22Rv1 (cell line): ENCODE measurements at regions not wholly inside any gene's neighbourhood (a gene's known extent, or its start where the extent isn't known, plus 50 kb on each side); places are given as distances from the start of the nearest gene placed in this dataset.
"Not testable (repeated sequence)": the region's sequence is repeated elsewhere in the genome, so short reads cannot be mapped to it uniquely, and the experiment has no call there.

Experiments
- H3K27ac ChIP-seq: fragments of 450-650 bp; 2 replicates; pipeline ENCODE4 v1.5.1; 2017
- ZFX ChIP-seq: fragments of 450-650 bp; IDR thresholded peaks from 2 replicates; pipeline ENCODE4 v1.6.1; 2017; ENCODE audit warnings: antibody characterized with exemption, borderline replicate concordance
- TF ChIP-seq, protein P1 (sequence below): fragments of 450-650 bp; IDR thresholded peaks from 2 replicates; pipeline ENCODE4 v1.5.1; 2017; ENCODE audit warnings: mild to moderate bottlenecking

DNA sequence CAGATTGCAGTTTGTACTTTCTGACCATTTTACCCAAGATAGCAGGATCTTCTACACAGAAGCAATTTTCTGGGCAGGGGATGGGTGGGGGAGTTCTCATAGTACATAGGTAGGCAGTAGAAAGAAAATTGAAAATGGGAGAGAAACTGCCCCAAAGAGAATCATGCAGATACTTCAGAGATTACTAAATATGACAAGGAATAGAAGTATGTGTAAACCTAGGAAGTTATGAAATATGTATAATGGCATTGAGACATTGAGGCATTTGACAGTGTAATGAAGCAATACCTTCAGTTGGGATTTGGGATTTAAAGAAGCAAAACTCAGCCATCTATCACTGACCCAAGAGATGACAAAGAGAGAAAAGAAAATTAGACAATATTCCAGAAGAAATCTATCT, 233.0 kb downstream of the PTN start:
- no peak overlapping the region for H3K27ac ChIP-seq
- TF ChIP-seq, protein P1, sequence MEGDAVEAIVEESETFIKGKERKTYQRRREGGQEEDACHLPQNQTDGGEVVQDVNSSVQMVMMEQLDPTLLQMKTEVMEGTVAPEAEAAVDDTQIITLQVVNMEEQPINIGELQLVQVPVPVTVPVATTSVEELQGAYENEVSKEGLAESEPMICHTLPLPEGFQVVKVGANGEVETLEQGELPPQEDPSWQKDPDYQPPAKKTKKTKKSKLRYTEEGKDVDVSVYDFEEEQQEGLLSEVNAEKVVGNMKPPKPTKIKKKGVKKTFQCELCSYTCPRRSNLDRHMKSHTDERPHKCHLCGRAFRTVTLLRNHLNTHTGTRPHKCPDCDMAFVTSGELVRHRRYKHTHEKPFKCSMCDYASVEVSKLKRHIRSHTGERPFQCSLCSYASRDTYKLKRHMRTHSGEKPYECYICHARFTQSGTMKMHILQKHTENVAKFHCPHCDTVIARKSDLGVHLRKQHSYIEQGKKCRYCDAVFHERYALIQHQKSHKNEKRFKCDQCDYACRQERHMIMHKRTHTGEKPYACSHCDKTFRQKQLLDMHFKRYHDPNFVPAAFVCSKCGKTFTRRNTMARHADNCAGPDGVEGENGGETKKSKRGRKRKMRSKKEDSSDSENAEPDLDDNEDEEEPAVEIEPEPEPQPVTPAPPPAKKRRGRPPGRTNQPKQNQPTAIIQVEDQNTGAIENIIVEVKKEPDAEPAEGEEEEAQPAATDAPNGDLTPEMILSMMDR, result no peak
- no peak for TF ChIP-seq ZFX

DNA sequence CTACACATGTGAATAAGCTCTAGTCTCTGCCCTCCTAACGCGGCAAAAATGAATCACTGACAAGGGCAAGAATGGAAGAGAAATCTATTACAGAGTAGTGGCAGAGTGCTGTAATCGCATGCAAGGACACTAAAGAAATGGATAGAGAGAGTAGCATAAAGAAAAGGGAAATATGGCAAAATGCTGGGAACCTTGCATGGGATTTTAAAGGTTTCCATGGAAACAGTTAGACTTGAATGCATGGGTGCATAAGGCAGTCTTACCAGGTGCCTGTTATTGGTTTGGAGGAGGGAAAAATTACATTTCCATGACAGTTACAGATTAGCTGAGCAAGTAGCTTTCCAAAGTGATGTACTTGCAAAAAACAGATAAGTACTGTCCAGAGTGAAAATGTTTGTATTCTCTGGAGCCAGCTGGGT, 233.4 kb downstream of the PTN start:
- TF ChIP-seq ZFX, result no peak
- TF ChIP-seq, protein P1, result no peak
- no peak overlapping the region for H3K27ac ChIP-seq

DNA sequence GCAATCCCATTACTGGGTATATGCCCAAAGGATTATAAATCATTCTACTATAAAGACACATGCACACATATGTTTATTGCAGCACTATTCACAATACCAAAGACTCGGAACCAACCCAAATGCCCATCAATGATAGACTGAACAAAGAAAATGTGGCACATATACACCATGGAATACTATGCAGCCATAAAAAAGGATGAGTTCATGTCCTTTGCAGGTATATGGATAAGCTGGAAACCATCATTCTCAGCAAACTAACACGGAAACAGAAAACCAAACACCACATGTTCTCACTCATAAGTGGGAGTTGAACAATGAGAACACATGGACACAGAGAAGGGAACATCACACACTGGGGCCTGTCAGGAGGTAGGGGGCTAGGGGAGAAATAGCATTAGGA, 235.7 kb downstream of the PTN start:
- H3K27ac ChIP-seq, result not testable (repeated sequence)

DNA sequence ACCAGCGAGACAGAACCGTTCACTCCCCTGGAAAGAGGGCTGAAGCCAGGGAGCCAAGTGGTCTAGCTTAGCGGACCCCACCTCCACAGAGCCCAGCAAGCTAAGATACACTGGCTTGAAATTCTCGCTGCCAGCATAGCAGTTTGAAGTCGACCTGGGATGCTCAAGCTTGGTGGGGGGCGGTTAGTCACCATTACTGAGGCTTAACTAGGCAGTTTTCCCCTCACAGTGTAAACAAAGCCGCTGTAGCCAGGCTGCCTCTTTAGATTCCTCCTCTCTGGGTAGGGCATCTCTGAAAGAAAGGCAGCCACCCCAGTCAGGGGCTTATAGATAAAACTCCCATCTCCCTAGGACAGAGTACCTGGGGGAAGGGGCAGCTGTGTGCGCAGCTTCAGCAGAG, 235.1 kb downstream of the CHRM2 start:
- not testable (repeated sequence) for H3K27ac ChIP-seq

DNA sequence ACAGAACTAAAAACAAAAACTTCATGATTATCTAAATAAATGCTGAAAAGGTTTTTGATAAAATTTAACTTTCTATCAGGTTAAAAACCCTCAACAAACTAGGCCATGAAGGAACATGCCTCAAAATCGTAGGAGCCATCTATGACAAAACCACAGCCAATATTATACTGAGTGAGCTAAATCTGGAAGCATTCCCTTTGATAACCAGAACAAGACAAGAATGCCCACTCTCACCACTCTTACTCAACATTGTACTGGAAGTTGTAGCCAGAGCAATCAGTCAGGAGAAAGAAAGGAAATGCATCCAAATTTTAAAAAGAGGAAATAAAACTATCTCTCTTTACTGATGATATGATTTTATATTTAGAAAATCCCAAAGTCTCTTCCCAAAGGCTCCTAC, 228.7 kb downstream of the CHRM2 start:
- H3K27ac ChIP-seq, result no peak overlapping the region
- TF ChIP-seq, protein P1, result no peak
- no peak for TF ChIP-seq ZFX

DNA sequence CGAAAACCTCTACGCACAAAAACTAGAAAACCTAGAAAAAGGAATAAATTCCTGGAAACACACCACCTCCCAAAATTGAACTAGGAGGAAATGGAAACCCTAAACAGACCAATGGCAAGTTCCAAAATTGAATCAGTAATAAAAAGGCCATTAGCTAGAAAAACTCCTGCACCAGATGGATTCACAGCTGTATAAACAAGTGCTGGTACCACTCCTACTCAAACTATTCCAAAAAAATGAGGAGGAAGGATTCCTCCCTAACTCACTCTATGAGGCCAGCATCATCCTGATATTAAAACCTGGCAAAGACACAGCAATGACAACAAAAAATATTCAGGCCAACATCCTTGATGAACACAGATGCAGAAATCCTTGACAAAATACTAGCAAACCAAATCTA, 228.2 kb downstream of the CHRM2 start:
- no peak overlapping the region for H3K27ac ChIP-seq
- TF ChIP-seq ZFX, result no peak
- TF ChIP-seq, protein P1, result no peak

DNA sequence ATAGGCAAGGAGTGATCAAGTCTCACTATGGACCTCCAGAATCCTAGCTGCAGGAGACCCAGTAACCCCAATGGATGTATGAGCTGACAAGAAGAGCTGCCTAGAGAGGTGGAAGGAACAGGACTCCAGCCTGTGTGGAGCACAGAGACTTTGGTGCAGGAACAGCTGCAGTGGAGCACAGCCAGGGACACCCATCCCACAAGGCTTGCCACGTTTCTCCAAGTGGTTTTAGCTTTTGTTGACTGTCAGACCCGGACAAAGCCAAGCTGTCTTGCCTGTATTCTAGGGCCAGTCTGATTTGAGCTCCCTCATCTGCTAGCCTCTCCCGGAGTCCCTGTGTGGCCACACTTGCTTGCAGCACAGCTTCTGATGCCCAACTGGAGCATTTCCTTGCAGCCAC, 224.7 kb downstream of the CHRM2 start:
- H3K27ac ChIP-seq, result no peak overlapping the region

DNA sequence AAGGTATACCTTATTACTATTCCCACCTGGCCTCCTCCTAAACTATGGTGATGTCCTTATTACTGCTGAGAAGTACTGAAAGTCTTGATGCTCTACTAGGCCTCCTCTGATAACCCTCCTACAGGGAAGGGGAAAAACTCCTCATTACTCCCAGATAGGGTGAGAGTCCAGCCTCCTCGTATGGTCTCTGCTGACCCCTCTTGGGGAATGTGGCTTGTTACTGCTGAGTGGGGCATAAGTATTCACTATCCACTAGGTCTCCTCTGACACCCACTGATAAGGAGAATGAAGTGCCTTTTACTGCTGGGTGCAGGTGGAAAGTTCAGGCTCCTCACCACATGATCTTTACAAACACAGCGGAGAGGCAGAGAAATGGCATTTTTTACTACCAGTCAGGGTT, 222.9 kb downstream of the CHRM2 start:
- TF ChIP-seq, protein P1, result peak; percentile 35
- TF ChIP-seq ZFX, result no peak
- H3K27ac ChIP-seq, result no peak overlapping the region

More for the DNA sequence above, 224.7 kb downstream of the CHRM2 start:
- TF ChIP-seq ZFX, result no peak
- TF ChIP-seq, protein P1, result no peak

DNA sequence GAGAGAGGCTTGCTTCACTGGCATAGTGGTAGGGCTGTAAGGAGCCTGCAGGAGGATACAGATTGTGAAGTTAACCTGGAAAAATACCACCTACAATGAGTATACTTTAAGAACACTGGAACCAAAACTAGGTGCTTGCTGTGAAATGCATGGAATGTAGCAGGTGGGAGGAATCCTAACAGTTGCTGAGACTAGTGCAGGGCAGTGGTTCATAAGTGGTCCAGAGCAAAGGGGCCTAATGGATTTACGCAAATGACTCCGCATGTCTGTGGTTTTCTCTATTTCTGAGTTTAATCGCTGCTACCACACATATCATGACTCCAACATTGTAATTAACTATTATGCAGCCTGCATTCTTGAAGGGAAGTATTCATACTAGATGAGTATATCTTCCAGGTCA, 218.4 kb downstream of the CHRM2 start:
- no peak for TF ChIP-seq ZFX
- TF ChIP-seq, protein P1, result no peak
- no peak overlapping the region for H3K27ac ChIP-seq
